Body of pancreas (tissue), 4 donors: ENCODE measurements at regions not wholly inside any gene's neighbourhood (a gene's known extent, or its start where the extent isn't known, plus 50 kb on each side); places are given as distances from the start of the nearest gene placed in this dataset.

Source experiments
- CTCF ChIP-seq, 7 experiments: fragments of 450-650 bp in 4 of 7; fragments of 200-600 bp in 3 of 7; sonication (generic) in 3 of 7; IDR thresholded peaks; one replicate each; pipeline ENCODE4 v1.5.1; 2016 to 2019; ENCODE audit warnings: antibody characterized with exemption in 7 of 7
- POLR2A ChIP-seq, 3 donors: fragments of 450-650 bp; IDR thresholded peaks; one replicate each; pipeline ENCODE4 v1.6.1; 2016; ENCODE audit warnings: antibody characterized with exemption in 3 of 3, mild to moderate bottlenecking in 2 of 3

- TF ChIP-seq CTCF (IDR thresholded peaks at IDR 0.05) (no peak), POLR2A (IDR thresholded peaks at IDR 0.05) (no peak)
Measured at GRCh38 chr13:29955137-29955650, 104.8 kb upstream of the UBL3 start.
